ENCODE measurements at regions not wholly inside any gene's neighbourhood (a gene's known extent, or its start where the extent isn't known, plus 50 kb on each side); places are given as distances from the start of the nearest gene placed in this dataset.
"Not testable (repeated sequence)": the region's sequence is repeated elsewhere in the genome, so short reads cannot be mapped to it uniquely, and the experiment has no call there.

DNA sequence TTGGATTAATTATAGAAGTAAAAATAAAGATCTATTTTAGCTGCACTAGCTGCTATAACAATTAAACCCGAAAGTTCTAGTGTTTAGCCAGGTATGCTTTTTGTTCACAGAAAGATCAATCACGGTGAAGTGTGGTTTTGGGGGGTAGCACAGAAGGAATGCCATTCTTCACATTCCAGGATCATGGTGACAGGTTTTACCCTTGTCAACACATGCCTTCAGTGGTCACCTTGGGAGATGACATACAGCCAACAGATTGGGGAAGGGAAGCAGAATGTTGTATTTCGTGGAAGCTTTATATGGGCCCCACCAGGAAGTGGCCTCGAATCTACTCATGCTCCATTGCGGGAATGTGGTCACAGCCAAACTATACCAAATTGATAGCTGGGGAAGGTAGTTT lies 753.6 kb downstream of the RAPGEF2 start:
- H3K4me3 ChIP-seq (ENCODE audit: low read length), result no peak overlapping the region
- TF ChIP-seq, protein P1, sequence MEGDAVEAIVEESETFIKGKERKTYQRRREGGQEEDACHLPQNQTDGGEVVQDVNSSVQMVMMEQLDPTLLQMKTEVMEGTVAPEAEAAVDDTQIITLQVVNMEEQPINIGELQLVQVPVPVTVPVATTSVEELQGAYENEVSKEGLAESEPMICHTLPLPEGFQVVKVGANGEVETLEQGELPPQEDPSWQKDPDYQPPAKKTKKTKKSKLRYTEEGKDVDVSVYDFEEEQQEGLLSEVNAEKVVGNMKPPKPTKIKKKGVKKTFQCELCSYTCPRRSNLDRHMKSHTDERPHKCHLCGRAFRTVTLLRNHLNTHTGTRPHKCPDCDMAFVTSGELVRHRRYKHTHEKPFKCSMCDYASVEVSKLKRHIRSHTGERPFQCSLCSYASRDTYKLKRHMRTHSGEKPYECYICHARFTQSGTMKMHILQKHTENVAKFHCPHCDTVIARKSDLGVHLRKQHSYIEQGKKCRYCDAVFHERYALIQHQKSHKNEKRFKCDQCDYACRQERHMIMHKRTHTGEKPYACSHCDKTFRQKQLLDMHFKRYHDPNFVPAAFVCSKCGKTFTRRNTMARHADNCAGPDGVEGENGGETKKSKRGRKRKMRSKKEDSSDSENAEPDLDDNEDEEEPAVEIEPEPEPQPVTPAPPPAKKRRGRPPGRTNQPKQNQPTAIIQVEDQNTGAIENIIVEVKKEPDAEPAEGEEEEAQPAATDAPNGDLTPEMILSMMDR (IDR thresholded peaks at IDR 0.05; ENCODE audit: insufficient read depth, low read depth, low read length, missing control alignments), result no peak
- DNase-seq (ENCODE audit: low read depth), result no peak

DNA sequence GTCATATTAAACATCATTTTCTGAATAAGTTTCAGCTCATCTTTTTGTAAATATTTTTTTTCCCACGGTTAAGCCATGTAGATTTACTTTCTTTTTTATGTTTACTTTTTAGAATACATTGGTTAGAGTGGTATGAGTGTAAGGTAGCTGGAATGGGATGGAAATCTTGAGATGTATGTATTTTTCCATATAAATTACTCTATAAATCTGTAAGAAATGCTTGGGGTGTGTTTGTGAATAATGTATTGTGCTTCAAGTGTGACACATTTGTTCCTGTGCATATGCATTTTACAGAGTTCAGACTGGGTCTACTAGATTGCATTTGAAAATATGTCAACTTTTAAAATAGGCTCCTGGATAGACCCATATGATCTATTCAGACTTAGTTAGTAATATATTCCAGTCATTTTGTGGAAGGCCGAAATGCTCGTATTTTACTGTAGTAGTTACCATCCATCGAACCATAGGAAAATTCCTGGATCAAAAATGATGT lies 756.8 kb downstream of the RAPGEF2 start:
- TF ChIP-seq, protein P1 (IDR thresholded peaks at IDR 0.05; ENCODE audit: insufficient read depth, low read depth, low read length, missing control alignments), result no peak
- DNase-seq (ENCODE audit: low read depth), result no peak

DNA sequence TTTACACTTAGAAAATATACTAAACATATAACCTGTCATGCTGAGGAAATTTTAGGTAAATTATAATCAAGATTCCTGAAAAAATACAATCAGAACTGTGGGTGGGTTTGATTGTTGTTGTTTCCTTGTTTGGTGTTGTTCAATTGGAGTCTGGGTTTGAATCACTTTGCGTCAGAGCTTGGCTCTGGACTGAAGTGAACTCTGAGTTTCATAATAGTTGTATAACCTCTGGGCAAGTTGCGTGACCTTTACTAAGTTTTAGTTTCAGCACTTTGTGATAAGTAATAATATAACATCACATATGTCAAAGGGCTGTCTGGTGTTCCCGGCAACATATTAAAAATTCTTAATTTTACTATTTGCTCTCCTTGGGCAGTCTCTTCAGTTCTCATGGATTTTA lies 758.1 kb downstream of the RAPGEF2 start:
- DNase-seq (ENCODE audit: low read depth), result no peak
- TF ChIP-seq, protein P1 (IDR thresholded peaks at IDR 0.05; ENCODE audit: insufficient read depth, low read depth, low read length, missing control alignments), result no peak
- H3K4me3 ChIP-seq (ENCODE audit: low read length), result no peak overlapping the region

More for the DNA sequence above, 756.8 kb downstream of the RAPGEF2 start:
- H3K4me3 ChIP-seq (ENCODE audit: low read length), result no peak overlapping the region

DNA sequence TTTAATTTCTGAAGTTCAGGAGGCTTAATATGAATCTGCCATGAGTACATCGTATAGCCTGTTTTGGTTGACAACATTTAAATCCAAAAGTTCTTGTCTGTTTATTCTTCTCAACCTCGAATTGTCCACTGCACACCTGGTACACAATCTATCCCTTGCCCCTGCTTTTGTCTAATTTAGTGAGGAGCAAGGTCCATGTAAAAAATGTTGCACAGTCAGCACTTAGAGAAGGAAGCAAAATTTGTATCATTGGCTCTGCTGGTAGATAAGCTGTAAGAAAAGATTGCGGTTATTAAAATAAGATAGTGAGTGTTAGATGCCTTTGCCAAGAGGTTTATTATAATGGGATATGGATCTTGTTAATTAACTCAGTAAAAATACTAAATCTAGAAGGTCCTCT lies 761.5 kb downstream of the RAPGEF2 start:
- H3K4me3 ChIP-seq (ENCODE audit: low read length), result no peak overlapping the region
- TF ChIP-seq, protein P1 (IDR thresholded peaks at IDR 0.05; ENCODE audit: insufficient read depth, low read depth, low read length, missing control alignments), result no peak
- DNase-seq (ENCODE audit: low read depth), result no peak

DNA sequence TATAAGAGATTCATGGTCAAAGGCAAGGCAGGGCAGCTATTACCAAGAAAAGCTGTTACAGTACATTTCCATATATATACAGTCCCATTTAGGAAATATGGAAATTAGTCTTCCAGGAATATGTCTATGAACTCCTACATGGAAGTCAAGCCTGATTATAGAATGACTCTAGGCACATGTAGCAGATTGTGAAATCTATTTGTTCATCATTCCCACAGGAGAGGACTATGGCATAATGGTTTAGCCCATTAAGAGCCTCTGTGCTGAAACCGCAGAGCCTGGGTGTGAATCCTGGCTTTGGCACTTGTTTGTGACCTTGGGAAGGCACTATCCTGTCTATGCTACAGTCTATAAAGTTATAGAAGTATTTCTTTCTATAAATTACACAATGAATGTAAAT lies 764.8 kb downstream of the RAPGEF2 start:
- peak; percentile 3 for DNase-seq (ENCODE audit: low read depth)
- TF ChIP-seq, protein P1 (IDR thresholded peaks at IDR 0.05; ENCODE audit: insufficient read depth, low read depth, low read length, missing control alignments), result no peak
- H3K4me3 ChIP-seq (ENCODE audit: low read length), result no peak overlapping the region

DNA sequence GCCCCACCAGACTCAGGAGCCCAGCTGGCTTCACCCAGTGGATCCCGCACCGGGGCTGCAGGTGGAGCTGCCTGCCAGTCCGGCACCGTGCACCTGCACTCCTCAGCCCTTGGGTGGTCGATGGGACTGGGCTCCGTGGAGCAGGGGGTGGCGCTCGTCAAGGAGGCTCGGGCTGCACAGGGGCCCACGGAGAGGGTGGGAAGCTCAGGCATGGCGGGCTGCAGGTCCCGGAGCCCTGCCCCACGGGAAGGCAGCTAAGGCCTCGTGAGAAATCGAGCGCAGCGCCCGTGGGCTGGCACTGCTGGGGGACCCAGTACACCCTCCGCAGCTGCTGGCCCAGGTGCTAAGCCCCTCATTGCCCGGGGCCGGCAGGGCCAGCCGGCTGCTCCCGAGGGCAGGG lies 766.1 kb downstream of the RAPGEF2 start:
- not testable (repeated sequence) for DNase-seq (ENCODE audit: low read depth); H3K4me3 ChIP-seq (ENCODE audit: low read length)

DNA sequence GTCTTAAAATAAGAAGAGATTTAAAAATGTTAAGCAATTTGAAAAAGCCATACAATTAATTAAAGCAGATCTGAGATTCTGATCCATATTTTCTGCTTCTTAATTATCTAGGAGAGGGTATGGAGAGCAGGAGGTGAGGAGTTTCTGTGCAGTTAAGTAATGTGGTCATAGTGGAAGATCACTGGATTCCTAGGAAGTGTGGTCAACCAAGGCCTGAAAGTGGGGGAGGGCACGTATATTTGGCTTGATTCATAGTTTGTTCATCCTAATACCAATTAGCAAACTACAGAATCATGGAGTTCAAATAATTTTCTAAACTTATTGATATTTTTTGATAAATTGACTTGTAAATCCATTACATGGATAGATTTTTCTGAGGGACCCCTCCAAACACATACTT lies 768.3 kb downstream of the RAPGEF2 start:
- no peak overlapping the region for H3K4me3 ChIP-seq (ENCODE audit: low read length)
- DNase-seq (ENCODE audit: low read depth), result peak; percentile 24
- TF ChIP-seq, protein P1 (IDR thresholded peaks at IDR 0.05; ENCODE audit: insufficient read depth, low read depth, low read length, missing control alignments), result no peak
